B cell (primary cell): ENCODE measurements at regions not wholly inside any gene's neighbourhood (a gene's known extent, or its start where the extent isn't known, plus 50 kb on each side); places are given as distances from the start of the nearest gene placed in this dataset.

Experiments
- EZH2 ChIP-seq: IDR thresholded peaks from 2 replicates; pipeline ENCODE4 v1.6.1; 2012; ENCODE audit warnings: borderline replicate concordance, low read depth, mild to moderate bottlenecking, moderate library complexity, low read length; ENCODE audit not compliant: insufficient read depth, poor library complexity, severe bottlenecking
- TF ChIP-seq, protein P1 (sequence below): fragments of 200-600 bp; IDR thresholded peaks from one replicate; pipeline ENCODE4 v1.8.0; 2022; ENCODE audit warnings: antibody characterized with exemption, mild to moderate bottlenecking

GRCh38 chr1:157238585-157238984 is 100.4 kb upstream of the ETV3 start:
- TF ChIP-seq, protein P1, sequence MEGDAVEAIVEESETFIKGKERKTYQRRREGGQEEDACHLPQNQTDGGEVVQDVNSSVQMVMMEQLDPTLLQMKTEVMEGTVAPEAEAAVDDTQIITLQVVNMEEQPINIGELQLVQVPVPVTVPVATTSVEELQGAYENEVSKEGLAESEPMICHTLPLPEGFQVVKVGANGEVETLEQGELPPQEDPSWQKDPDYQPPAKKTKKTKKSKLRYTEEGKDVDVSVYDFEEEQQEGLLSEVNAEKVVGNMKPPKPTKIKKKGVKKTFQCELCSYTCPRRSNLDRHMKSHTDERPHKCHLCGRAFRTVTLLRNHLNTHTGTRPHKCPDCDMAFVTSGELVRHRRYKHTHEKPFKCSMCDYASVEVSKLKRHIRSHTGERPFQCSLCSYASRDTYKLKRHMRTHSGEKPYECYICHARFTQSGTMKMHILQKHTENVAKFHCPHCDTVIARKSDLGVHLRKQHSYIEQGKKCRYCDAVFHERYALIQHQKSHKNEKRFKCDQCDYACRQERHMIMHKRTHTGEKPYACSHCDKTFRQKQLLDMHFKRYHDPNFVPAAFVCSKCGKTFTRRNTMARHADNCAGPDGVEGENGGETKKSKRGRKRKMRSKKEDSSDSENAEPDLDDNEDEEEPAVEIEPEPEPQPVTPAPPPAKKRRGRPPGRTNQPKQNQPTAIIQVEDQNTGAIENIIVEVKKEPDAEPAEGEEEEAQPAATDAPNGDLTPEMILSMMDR: no peak
- TF ChIP-seq EZH2: no peak
